ENCODE measurements at regions not wholly inside any gene's neighbourhood (a gene's known extent, or its start where the extent isn't known, plus 50 kb on each side); places are given as distances from the start of the nearest gene placed in this dataset.
"Not testable (repeated sequence)": the region's sequence is repeated elsewhere in the genome, so short reads cannot be mapped to it uniquely, and the experiment has no call there.

GRCh38 chr16:31581065-31581464, 53.4 kb downstream of the AHSP start:
- DNase-seq = not testable (repeated sequence)

- not testable (repeated sequence) for DNase-seq
Measured at GRCh38 chr16:31601737-31602384, 74.2 kb downstream of the AHSP start.

- no peak for DNase-seq
Measured at GRCh38 chr16:31618130-31618529, 90.4 kb downstream of the AHSP start.

- DNase-seq = no peak
Measured at GRCh38 chr16:31636433-31636832, 108.7 kb downstream of the AHSP start.

GRCh38 chr16:31641279-31641678, 113.6 kb downstream of the AHSP start:
- no peak for DNase-seq

GRCh38 chr16:31655674-31656073, 128.0 kb downstream of the AHSP start:
- DNase-seq = not testable (repeated sequence)

GRCh38 chr16:31664683-31665482, 137.2 kb downstream of the AHSP start:
- DNase-seq = no peak

- no peak for DNase-seq
Measured at GRCh38 chr16:31674686-31675085, 147.0 kb downstream of the AHSP start.

GRCh38 chr16:31676731-31677130, 149.0 kb downstream of the AHSP start:
- DNase-seq = no peak

GRCh38 chr16:31678649-31679325, 151.1 kb downstream of the AHSP start:
- no peak for DNase-seq

GRCh38 chr16:31689331-31689730, 161.6 kb downstream of the AHSP start:
- DNase-seq = not testable (repeated sequence)

- not testable (repeated sequence) for DNase-seq
Measured at GRCh38 chr16:31692338-31692737, 164.6 kb downstream of the AHSP start.

- no peak for DNase-seq
Measured at GRCh38 chr16:31693733-31694132, 166.0 kb downstream of the AHSP start.

- no peak for DNase-seq
Measured at GRCh38 chr16:31694461-31694860, 166.8 kb downstream of the AHSP start.

- no peak for DNase-seq
Measured at GRCh38 chr16:31695667-31696066, 168.0 kb downstream of the AHSP start.

GRCh38 chr16:31696968-31697743, 169.5 kb downstream of the AHSP start:
- peak; percentile 3 for DNase-seq

GRCh38 chr16:31697744-31698125, 170.0 kb downstream of the AHSP start:
- no peak for DNase-seq

- no peak for DNase-seq
Measured at GRCh38 chr16:31698901-31699300, 171.2 kb downstream of the AHSP start.

- DNase-seq = no peak
Measured at GRCh38 chr16:31699601-31700000, 171.9 kb downstream of the AHSP start.

GRCh38 chr16:31700200-31700529, 172.5 kb downstream of the AHSP start:
- DNase-seq = no peak

GRCh38 chr16:31700530-31701388, 172.8 kb upstream of the ZNF267 start:
- DNase-seq = peak; percentile 47

GRCh38 chr16:31701734-31702133, 171.9 kb upstream of the ZNF267 start:
- no peak for DNase-seq
